AG04449 (cell line): ENCODE measurements at regions not wholly inside any gene's neighbourhood (a gene's known extent, or its start where the extent isn't known, plus 50 kb on each side); places are given as distances from the start of the nearest gene placed in this dataset.

Source experiments
- CTCF ChIA-PET: fragments of 350-600 bp; formaldehyde crosslinking; extraction: SDS; loops from one replicate; lab custom pipeline; 2021; ENCODE audit warnings: antibody characterized with exemption; lab: Yijun Ruan, JAX
- POLR2A ChIA-PET: fragments of 400-600, 350-600 bp; formaldehyde crosslinking; extraction: SDS; loops from one replicate; lab custom pipeline; 2020; ENCODE audit warnings: antibody characterized with exemption, inconsistent platforms; lab: Yijun Ruan, JAX
- DNase-seq: peaks from one replicate; pipeline ENCODE4 v3.0.0-alpha.2; 2010; ENCODE audit warnings: low read depth, low spot score
- H3K4me3 ChIP-seq: 2 replicates; pipeline ENCODE4 v1.5.1; 2011; ENCODE audit warnings: low read depth, mild to moderate bottlenecking, control low read depth, low read length
- TF ChIP-seq, protein P1 (sequence below): IDR thresholded peaks from one replicate; pipeline ENCODE4 v1.5.1; 2011; ENCODE audit warnings: mild to moderate bottlenecking, moderate library complexity, low read length, control low read depth, inconsistent platforms; ENCODE audit not compliant: insufficient read depth; ENCODE audit errors: missing control alignments

DNA sequence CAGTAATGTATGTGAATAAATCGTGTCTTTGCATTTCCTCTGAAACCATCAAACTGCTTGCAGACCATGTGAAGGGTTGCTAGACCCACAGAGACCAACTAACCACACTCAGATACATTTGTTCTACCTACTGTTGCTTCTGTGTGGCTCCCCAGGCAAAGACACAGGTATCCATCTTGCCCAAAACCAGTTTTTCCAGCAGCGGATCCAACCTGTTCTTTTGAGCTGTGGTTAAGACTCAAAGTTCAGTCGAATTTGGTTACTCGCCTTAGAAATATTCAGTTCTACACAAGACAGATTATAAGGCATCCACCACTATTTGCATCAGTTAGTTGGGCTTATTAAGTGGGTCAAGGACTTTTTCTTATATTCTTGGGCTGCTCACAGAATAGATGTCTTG is 276.2 kb upstream of the EPHA4 start:
- TF ChIP-seq, protein P1, sequence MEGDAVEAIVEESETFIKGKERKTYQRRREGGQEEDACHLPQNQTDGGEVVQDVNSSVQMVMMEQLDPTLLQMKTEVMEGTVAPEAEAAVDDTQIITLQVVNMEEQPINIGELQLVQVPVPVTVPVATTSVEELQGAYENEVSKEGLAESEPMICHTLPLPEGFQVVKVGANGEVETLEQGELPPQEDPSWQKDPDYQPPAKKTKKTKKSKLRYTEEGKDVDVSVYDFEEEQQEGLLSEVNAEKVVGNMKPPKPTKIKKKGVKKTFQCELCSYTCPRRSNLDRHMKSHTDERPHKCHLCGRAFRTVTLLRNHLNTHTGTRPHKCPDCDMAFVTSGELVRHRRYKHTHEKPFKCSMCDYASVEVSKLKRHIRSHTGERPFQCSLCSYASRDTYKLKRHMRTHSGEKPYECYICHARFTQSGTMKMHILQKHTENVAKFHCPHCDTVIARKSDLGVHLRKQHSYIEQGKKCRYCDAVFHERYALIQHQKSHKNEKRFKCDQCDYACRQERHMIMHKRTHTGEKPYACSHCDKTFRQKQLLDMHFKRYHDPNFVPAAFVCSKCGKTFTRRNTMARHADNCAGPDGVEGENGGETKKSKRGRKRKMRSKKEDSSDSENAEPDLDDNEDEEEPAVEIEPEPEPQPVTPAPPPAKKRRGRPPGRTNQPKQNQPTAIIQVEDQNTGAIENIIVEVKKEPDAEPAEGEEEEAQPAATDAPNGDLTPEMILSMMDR: no peak
- CTCF ChIA-PET: no interaction called here
- POLR2A ChIA-PET: no interaction called here
- DNase-seq: no peak
- H3K4me3 ChIP-seq: no peak overlapping the region

DNA sequence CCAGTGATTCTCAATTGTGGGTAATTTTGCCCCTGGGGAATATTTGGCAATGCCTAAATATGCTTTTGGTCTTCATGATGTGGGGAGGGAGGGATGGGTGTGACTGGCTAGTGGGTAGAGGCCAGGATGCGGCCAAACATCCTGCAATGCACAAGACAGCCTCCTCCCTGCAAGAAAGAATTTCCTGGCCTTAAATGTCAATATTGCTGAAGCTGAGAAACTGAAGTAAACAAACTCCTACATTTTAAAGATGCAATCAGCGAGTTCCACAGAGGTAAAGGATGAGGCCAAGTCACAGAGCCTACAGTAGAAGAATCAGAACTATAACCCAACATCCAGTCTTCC is 272.9 kb upstream of the EPHA4 start:
- DNase-seq: no peak
- POLR2A ChIA-PET: no interaction called here
- H3K4me3 ChIP-seq: no peak overlapping the region
- CTCF ChIA-PET: no interaction called here
- TF ChIP-seq, protein P1: no peak

DNA sequence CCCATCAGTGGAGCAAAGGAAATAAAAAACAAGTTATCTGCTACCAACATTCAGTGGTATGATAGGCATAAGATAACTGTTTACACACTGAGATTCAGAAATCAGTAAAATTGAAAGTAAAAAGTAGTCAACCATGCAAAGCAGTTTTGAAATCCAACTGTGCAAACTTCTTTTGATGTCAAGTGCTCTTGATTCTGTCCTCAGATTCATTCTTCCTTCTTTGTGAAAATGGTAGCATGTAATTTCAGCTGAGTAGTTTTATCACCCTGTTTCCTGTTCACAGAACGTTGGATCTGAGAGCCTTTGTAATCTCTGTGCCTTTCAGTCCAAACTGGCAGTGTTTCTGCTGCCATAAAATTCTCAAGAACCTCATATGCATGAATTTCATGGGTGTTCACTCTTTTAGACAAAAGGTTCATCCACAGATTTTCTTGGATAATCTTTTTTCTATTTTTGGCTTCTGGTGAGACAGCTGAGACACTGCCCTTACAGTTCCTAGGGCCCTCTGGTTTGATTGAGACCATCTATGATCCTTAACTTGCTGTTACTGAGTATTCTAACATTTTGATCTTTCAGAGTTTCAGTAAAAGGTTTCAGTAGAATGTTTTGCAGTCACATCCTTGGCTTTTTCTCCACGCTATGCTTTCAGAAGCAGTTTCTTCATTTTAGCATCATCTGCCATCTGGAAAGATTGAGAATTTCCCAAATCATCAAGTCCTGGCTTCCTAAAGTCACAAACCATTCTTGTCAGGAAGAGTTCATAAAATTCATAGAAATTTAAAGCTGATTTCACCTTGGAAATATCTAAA is 272.3 kb upstream of the EPHA4 start:
- ChIA-PET POLR2A (no interaction called here), CTCF (no interaction called here)
- TF ChIP-seq, protein P1: no peak
- H3K4me3 ChIP-seq: no peak overlapping the region
- no peak for DNase-seq

DNA sequence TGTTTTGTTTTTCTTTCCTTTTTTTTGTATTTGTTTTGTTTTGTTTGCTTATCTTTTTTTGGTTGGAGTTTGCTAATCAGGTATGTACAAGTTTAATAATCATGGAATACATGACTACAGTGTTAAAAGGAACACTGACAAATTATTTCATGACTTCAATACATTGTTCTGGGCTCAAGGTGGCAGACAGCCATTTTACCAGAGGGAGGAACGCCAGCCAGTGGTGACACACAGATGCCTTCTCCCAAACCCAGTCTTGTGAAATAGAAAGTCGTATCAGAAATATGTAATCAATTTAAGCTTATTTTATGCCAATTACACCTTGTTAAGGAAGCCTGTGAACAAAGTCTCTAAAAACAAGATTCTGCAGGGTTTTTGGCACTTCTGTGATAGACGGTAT is 264.0 kb upstream of the EPHA4 start:
- DNase-seq: no peak
- H3K4me3 ChIP-seq: no peak overlapping the region
- ChIA-PET POLR2A (no interaction called here), CTCF (no interaction called here)
- TF ChIP-seq, protein P1: no peak

DNA sequence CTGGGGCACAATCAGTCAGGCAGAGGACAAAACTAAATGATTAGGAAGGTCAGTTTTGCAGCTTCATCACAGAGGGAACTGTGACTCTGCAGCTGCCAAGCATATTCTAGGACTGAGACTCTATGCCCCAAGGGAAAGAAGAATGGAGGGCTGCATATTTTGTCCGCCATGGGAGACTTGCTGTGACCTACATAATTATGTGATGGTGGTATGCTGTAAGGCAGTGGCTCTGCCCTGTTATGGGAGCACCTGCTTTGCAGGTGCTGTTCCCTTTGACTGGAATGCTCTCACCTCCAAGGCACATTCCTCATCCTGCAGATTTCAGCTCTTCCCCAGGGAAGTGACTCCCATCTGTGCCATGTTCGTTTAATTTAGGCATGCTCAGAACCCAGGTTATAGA is 261.9 kb upstream of the EPHA4 start:
- TF ChIP-seq, protein P1: no peak
- ChIA-PET POLR2A (no interaction called here), CTCF (no interaction called here)
- H3K4me3 ChIP-seq: no peak overlapping the region
- DNase-seq: no peak

DNA sequence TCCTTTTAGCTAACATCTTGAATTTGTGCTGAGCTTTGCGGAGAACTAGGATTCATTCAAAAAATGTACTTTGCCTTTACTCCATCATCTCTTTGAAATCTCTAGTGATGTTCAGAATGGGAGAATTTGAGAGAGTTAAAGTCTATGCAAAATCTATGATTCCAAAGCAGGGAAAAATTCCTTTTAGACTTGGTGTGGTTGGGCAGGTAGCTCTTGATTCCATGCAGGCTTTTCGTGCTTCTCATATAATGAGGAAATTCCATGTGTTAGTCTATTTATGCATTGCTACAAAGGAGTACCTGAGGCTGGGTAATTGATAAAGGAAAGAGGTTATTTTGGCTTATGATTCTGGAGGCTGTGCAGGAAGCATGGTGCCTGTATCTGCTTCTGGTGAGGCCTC is 258.9 kb upstream of the EPHA4 start:
- POLR2A ChIA-PET: no interaction called here
- TF ChIP-seq, protein P1: no peak
- no peak overlapping the region for H3K4me3 ChIP-seq
- no peak for DNase-seq
- CTCF ChIA-PET: interaction anchor here (0.9 kb wide), 1 partner anchor 256 kb away, joined by 4 read pairs; no protein-coding TSS in a partner anchor
